GM21786 (cell line): ENCODE measurements at regions not wholly inside any gene's neighbourhood (a gene's known extent, or its start where the extent isn't known, plus 50 kb on each side); places are given as distances from the start of the nearest gene placed in this dataset.

Source experiments
- ATAC-seq: cut with Tn5 transposase; IDR thresholded peaks from one replicate; pipeline ENCODE4 v1.9.1; 2021; ENCODE audit not compliant: unreplicated experiment

DNA sequence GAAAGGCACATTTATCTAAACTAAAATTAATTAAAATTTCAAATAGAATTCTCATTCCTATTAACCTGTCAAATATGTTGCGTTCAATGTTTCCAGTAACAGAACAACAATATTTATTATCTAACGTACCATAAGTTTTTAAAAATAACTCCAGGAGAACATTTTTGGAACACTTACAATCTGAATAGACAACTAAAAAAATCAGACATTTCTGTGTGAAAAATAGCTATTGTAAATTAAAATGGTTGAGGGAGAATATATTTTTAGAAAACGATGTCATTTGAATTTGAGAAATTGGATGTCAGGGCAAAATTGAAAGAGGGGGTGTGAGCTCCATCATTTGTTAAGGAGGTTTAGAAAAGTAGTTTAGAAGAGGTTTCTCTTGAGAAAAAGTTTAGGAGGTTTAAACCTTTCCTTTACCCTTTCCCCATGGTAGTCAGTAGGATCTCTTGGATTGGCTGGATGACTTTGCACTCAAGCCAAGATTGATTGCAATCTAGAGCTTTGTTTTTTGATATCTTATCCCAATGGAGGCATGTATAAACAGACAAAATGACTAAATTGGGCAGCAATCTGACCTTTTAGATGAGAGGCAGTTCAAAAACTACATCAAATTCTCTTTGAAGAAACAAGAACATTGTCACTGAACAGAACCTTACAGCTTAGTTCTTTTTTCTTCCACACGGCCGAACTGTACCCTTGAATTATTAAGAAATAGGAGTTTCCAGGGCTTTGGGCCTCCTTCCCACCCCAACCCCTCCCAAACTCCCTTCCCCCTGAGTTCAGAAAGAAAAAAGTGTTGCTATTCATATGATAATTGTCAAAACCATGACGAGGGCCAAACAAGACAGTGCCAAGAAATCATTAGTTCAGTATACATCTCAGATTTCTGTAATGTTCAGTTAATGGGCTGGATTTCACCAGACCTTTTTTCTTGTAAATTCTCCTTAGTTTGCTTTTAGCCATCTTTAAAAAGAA is 79.7 kb upstream of the CDIN1 start:
- ATAC-seq = no peak

DNA sequence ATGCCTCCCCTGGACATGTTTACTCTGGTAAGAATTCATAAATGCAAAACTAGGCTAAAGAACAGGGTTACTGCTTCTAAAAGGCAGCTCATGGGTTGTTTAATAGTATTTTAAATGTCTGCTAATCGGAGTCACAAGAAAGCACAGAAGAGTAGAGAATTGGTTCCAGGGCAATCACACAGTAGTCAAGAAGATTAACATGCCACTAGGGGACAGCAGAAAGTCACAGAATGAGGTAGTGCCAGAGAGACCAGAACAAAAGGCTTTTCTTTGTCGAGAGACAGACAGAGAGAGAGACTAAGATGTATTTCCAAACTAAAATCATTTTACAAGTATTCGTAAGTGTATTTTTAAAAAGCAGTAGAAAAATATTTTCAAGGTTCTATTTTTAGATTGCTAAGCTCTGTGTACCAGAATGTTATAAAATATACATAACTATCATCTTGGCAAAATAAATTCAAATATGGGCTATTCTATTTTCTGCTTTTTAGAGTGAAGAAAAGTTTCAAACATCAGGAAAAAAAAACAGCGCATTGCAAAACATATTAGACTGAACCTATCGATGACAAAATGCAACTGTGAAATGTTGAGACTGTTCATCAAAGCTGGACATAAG is 78.3 kb upstream of the CDIN1 start:
- ATAC-seq = peak; percentile 66

DNA sequence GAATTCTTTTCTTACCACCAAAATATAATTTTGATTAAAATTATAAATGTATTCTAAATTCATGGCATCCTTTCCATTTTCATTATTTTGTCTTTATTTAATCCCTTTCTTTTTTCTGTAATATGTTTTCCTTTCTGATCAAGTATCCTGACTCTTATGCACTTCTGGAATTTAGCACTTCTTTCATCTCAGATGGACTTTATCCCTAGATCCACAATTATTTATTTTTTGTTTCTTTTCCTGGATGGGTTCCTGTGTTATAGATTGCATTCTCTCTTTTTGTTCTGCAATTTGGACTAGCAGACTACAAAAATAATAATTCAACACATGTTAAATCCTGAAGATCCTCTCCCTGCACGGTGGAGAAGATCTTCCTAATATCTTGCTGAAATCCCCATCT is 76.9 kb upstream of the CDIN1 start:
- no peak for ATAC-seq

DNA sequence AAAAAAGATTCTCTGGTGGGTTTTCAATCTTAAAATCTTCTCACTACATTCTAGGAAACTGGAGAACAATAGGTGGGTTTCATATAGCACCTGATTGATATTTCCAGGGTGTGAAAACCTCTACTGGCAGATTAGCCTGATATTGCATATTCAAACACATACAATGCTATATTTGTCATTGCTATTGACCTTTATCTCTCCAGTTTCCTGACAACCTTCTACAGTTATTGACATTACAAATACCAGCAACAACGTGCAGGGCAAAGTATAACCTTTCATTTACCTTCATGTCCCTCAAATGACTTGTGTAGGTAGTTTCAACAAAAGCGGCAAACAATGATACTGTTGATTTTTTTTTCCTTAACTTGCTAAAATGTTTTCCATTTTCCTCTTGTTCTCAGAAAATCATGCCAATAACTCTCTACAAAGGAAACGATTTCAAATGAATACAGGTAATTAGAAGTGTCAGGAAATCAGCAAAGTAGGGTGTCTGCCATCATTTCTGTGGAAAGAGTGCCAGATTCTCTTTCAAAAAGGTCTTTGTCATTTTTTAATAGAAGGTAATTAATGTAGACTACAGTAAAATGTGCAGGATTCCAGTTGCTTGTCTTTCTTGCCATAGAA is 72.6 kb upstream of the CDIN1 start:
- ATAC-seq = no peak

DNA sequence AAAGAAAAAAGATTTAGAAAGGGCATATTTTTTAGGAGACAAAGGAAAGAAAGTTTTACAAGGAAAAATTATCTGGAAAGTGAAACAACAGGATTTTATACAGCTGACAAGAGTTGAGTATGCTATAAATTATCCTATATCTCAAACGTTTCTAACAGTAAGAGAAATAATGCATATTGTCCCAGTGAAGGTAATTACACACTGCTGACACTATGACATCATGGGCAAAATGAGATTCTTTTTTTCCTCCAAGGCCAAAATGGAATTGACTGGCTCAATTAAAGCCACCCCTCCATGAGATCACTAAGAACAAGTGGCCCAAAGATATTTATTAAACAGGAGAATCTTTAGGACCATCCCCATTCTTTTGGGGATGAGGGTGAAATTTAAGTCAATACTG is 72.0 kb upstream of the CDIN1 start:
- ATAC-seq = no peak

DNA sequence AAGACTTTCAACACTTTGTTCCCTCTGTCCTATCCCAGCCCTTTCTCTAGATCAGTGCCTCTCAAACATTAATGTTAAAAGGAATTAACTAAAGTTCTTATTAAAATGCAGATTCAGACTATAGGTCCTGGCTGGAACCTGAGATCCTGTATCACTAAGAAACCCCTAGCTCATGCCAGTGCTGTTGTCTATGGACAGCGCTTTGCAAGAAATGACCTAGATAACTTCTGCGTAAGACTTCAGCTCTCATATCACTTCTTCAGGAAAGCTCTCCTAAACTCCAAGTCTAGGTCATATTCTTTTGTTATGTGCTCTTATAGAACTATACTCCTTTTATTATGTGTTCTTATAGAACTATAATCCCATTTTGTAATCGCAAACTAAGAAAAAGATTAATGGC is 67.8 kb upstream of the CDIN1 start:
- ATAC-seq = no peak

DNA sequence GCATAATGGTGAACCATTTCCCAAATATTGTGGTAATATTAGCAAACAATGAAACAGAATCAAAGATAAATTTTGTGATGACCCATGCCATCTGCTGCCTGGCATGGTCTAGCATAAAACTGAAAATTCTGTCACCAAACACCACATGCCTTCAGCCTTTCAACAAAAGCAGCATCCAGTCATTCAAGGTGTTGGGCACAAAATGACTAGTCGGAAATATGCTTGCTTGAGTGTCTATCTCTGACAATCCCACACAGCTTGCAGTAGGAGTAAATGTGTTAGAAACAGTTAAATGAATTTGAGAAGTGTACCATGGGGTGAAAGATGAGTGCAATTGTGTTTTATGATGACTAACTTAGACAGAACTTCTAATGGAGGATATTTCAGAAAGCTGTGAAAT is 61.7 kb upstream of the CDIN1 start:
- ATAC-seq = no peak

DNA sequence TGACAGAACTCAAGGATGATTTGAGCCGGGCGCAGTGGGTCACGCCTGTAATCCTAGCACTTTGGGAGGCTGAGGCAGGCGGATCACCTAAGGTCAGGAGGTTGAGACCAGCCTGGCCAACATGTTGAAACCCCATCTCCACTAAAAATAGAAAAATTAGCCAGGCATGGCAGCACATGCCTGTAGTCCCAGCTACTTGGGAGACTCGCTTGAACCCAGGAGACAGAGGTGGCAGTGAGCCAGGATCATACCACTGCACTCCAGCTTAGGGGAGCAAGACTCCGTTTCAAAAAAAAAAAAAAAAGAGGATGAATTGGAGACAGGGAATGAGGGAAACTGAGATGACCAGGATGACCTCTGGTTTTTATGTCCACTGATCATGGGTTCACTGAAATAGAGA is 60.4 kb upstream of the CDIN1 start:
- no peak for ATAC-seq

DNA sequence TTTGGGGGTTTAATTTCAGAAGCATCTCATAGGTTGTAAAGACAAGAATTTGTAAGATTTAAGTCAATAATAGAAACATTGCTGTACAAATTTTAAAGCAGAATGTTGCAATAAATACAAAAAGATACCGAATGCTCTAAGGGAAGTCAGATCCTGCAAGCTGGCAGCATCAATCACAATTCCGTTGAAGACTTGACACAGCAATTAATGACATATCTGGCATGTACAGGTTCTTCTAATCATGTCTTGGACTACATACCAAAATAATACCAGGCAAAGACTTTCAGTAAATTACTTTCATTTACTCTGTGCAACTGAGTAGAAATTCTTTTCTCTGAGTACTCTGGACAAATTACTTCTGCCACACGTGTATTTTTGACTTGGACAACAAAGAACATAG is 54.0 kb upstream of the CDIN1 start:
- no peak for ATAC-seq

DNA sequence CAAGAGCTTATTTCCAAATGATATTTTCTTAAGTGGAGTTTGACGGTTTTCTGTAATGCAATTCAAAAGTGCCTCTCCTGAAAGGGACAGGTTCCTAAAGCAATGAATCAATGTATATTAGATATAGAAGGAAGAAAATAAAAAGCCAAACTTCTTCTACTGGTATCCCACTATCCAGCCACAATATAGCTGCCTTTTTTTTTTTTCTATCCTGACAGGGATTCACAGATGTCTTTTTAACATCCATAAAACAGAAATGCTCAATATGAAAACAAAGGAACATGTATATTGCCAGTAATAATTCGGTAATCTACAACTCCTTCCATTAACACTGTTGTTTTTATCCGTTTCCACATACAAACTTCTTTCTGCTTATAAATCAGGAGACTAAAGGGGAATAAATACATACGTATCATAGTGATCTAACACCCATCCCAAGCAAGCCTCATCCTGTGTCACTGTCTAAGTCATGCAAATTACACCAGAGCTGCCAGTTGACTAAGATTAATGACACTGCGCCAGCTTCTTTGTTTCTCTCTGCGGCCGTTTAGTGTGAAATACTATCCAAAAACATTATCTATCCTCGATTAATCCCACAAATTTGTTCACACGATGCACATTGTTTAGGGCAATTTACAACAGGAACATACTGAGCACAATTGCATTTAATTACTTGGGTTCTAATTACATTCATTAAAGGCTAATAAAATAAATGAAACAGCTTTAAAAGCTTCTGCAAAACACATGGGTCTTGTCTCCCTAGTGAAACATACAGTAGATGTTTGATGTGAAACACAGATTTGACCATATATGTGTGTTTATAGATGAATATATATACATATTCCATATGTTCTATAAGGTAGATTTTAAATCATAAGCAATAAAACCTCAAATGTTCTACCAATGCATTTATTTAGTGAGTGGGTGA is 51.9 kb upstream of the CDIN1 start:
- no peak for ATAC-seq

DNA sequence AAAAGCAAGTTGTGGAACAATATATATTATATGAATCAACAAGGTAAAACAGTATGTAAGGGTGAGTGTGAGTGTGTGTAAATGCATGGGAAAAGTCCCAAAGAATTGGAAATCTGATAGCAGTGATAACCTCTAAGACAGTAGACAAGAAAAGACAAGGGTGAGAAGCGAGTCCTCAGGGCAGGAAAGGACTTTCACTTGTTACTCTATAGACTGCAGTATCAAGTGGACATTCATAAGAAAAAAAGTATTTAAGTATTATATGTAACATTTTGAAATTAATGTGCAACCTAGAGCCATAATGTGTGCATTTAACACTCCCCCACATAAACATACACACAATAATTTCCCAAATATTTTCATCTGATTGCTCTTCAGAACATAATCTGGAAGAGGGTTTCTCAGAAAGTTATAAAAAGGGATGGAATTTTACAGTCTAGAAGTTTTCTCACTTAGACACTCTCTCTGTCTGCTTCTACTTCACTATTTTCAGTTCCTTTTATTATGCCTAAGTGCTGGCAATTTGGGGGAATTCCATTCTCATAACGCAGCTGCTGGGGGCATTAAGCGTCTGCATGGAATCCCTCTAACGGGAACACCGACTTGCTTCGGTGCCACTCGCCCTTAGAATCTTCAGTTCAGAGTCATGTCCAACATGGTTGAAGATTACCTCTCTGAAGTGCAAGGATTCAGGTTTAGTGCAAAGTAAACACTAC is 50.0 kb upstream of the CDIN1 start:
- ATAC-seq = peak; percentile 92
